HG03025 (cell line): ENCODE measurements at regions not wholly inside any gene's neighbourhood (a gene's known extent, or its start where the extent isn't known, plus 50 kb on each side); places are given as distances from the start of the nearest gene placed in this dataset.

Experiments
- ATAC-seq: cut with Tn5 transposase; IDR thresholded peaks from one replicate; pipeline ENCODE4 v1.9.1; 2021; ENCODE audit warnings: mild to moderate bottlenecking, moderate library complexity; ENCODE audit not compliant: unreplicated experiment, low FRiP score

- ATAC-seq: no peak
These were observed 68.5 kb upstream of the DUSP22 start for GRCh38 chr6:223763-224162.

- no peak for ATAC-seq
These were observed 67.9 kb upstream of the DUSP22 start for GRCh38 chr6:224350-224749.

GRCh38 chr6:225121-225721, 67.1 kb upstream of the DUSP22 start:
- ATAC-seq: no peak

- ATAC-seq: no peak
These were observed 66.4 kb upstream of the DUSP22 start for GRCh38 chr6:225907-226306.

GRCh38 chr6:226516-227073, 65.7 kb upstream of the DUSP22 start:
- no peak for ATAC-seq

- ATAC-seq: peak; percentile 38
These were observed 65.1 kb upstream of the DUSP22 start for GRCh38 chr6:227074-227782.

GRCh38 chr6:227812-228338, 64.4 kb upstream of the DUSP22 start:
- ATAC-seq: no peak

- peak; percentile 41 for ATAC-seq
These were observed 63.2 kb upstream of the DUSP22 start for GRCh38 chr6:228881-229651.

GRCh38 chr6:231779-232178, 60.5 kb upstream of the DUSP22 start:
- no peak for ATAC-seq

- no peak for ATAC-seq
These were observed 59.2 kb upstream of the DUSP22 start for GRCh38 chr6:232982-233640.

GRCh38 chr6:234706-235372, 57.4 kb upstream of the DUSP22 start:
- ATAC-seq: no peak

GRCh38 chr6:235763-236360, 56.4 kb upstream of the DUSP22 start:
- ATAC-seq: no peak

- no peak for ATAC-seq
These were observed 55.8 kb upstream of the DUSP22 start for GRCh38 chr6:236519-236918.

GRCh38 chr6:240151-240550, 52.1 kb upstream of the DUSP22 start:
- ATAC-seq: no peak

- ATAC-seq: no peak
These were observed 50.9 kb upstream of the DUSP22 start for GRCh38 chr6:241336-241865.
